Uterus (tissue), 2 donors: ENCODE measurements at regions not wholly inside any gene's neighbourhood (a gene's known extent, or its start where the extent isn't known, plus 50 kb on each side); places are given as distances from the start of the nearest gene placed in this dataset.

Source experiments
- POLR2A ChIP-seq, 2 donors: fragments of 450-650 bp; IDR thresholded peaks; one replicate each; pipeline ENCODE4 v1.6.1; 2016; ENCODE audit warnings: antibody characterized with exemption in 2 of 2, mild to moderate bottlenecking in 1 of 2, moderate library complexity in 1 of 2
- TF ChIP-seq, protein P1 (sequence below), 4 experiments: fragments of 200-600 bp in 2 of 4; fragments of 450-650 bp in 2 of 4; sonication (generic) in 2 of 4; IDR thresholded peaks; one replicate each; pipeline ENCODE4 v1.5.1; 2016 to 2019; ENCODE audit warnings: antibody characterized with exemption in 4 of 4, mild to moderate bottlenecking in 2 of 4, moderate library complexity in 1 of 4

DNA sequence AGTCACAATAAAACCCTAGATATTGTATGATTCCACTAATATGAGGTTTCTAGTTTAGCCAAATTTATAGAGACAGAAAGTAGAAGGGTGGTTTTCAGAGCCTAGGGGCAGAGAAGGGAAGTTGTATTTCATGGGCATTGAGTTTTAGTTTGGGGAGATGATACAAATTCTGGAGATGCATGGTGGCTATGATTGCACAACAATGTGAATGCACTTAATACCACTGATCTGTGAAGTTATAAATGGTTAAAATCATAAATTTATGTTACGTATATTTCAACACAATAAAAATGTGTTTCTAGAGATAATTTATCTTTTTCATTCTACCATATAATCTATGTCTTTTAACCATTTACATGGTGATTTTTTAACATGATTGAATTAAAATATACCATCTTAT is 779.3 kb upstream of the BRINP3 start:
- TF ChIP-seq, protein P1, sequence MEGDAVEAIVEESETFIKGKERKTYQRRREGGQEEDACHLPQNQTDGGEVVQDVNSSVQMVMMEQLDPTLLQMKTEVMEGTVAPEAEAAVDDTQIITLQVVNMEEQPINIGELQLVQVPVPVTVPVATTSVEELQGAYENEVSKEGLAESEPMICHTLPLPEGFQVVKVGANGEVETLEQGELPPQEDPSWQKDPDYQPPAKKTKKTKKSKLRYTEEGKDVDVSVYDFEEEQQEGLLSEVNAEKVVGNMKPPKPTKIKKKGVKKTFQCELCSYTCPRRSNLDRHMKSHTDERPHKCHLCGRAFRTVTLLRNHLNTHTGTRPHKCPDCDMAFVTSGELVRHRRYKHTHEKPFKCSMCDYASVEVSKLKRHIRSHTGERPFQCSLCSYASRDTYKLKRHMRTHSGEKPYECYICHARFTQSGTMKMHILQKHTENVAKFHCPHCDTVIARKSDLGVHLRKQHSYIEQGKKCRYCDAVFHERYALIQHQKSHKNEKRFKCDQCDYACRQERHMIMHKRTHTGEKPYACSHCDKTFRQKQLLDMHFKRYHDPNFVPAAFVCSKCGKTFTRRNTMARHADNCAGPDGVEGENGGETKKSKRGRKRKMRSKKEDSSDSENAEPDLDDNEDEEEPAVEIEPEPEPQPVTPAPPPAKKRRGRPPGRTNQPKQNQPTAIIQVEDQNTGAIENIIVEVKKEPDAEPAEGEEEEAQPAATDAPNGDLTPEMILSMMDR (IDR thresholded peaks at IDR 0.05): no peak
- TF ChIP-seq POLR2A (IDR thresholded peaks at IDR 0.05): no peak
